ENCODE measurements at regions not wholly inside any gene's neighbourhood (a gene's known extent, or its start where the extent isn't known, plus 50 kb on each side); places are given as distances from the start of the nearest gene placed in this dataset.

- TF ChIP-seq CTCF (IDR thresholded peaks at IDR 0.05) (no peak), POLR2A (IDR thresholded peaks at IDR 0.05) (no peak)
These were observed 518.5 kb downstream of the FGF9 start for GRCh38 chr13:22189176-22190048.
